NCI-H82 (cell line): ENCODE measurements at regions not wholly inside any gene's neighbourhood (a gene's known extent, or its start where the extent isn't known, plus 50 kb on each side); places are given as distances from the start of the nearest gene placed in this dataset.

Experiments used
- DNase-seq: peaks from one replicate; lab custom pipeline; 2025; lab: John Stamatoyannopoulos, UW

GRCh38 chr10:44056967-44057805 is 327.7 kb downstream of the CXCL12 start:
- no peak for DNase-seq

- DNase-seq, result no peak
Measured at GRCh38 chr10:44056206-44056605, 328.7 kb downstream of the CXCL12 start.

DNA sequence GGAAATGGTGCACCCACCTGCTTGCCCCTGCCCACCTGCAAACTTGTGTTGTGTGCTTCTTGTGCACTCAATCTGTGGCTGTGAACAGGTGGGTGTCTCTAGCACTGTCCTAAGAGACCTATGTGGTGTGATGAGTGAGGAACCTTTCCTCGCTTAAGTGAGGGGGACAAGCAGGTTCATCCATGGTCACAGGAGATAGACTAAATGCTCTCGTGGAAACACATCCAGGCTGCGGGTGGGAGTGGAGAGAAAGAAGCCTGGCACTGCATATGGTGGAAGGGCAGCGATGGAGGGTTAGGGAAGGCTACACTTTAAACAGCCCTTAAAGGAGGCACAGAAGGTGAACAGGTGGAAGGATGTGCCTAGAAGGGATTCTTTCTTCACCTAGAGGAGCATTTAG is 330.9 kb downstream of the CXCL12 start:
- DNase-seq, result no peak

- no peak for DNase-seq
Measured at GRCh38 chr10:44053391-44053790, 331.5 kb downstream of the CXCL12 start.

GRCh38 chr10:44051584-44052385 is 333.1 kb downstream of the CXCL12 start:
- DNase-seq, result no peak

DNA sequence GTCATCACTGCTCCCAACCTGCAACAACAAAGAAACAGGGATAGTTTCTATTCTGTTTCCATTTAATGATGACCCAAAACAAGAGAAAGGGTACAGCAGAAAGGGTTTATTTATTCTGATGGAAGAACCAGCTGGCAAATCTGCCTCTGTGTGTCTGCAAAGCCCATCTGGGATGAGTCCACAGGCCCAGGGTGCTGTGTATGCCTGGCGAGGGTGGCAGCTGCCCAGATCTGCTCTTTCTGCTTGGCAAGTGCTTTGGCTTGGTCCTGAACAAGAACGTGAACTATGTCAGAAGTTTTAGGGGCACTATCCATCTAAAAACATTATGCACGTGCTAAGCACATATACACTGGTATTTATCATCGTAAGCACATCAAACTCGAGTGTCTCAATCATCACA is 333.8 kb downstream of the CXCL12 start:
- no peak for DNase-seq

DNA sequence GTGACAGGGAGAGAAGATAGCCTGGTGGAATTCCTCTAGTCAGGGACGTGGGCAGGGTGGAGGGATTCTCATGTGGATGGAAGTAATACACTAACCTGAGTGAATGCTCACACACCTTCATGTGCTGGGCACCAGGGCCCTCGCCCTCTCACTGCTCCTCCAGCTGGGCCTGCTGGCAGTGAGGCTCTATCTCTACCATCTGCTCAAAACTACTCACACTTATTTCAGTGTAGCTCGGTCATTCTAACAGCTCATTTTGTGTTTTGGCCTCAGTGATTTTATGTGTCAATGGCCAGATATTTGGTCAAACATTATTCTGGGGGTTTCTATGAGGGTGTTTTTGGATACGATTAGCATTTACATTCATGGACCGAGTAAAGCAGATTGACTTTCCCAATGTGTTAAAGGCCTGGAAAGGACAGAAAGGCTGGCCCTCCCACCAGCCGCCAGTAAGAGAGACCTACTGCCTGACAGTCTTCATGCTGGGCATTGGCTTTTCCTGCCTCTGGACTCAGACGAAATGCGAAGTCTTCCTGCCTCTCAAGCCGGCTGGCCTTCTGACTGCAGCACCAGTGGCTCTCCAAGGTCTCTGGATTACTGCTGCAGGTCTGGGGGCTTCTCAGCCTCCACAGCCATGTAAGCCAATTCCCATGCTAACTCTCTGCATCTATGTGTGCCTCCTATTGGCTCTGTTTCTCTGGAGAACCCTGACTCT is 335.4 kb downstream of the CXCL12 start:
- DNase-seq, result no peak

DNA sequence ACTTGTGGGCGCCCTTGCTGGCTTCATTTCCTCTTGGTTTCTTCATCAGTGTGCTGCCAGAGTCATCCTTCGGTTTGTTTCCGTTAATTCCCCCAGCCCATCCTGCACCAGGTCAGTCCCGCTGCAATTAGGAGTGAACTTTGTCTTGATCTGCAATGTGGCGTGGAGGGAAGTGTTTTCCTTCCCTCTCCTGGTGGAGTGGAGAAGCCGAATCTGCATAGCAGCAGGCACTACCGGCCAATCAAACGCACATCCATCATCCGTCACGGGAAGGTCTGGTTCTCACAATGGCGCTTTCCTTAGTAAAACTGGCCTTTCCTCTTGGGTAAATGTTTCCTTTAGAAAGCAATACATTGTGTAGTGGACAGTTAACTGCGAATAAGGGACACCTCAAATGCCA is 337.5 kb downstream of the CXCL12 start:
- no peak for DNase-seq

GRCh38 chr10:44046605-44047004 is 338.3 kb downstream of the CXCL12 start:
- DNase-seq, result no peak

- DNase-seq, result peak; percentile 12
Measured at GRCh38 chr10:44045020-44045419, 339.9 kb downstream of the CXCL12 start.

DNA sequence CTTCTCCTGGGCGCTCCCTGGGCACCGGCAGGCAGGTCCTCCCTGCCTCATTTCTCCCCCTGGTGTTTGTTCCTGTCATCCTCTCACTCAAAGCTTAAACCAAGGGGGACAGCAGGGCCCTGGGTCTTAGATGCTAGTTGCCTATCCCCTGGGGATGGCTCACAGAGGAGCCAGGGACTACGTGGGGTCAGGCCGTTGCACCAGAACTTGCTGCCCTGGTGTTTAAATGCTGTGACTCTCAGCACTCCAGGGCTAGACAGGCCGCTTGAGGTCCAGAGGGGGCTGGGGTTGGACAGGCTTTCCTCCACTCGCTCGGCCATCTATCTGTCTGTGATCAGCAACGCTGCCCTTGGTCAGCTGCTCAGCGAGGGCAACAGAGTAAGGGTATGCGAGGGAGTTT is 340.3 kb downstream of the CXCL12 start:
- DNase-seq, result peak; percentile 4

- no peak for DNase-seq
Measured at GRCh38 chr10:44043646-44044375, 341.1 kb downstream of the CXCL12 start.

GRCh38 chr10:44042926-44043602 is 341.8 kb downstream of the CXCL12 start:
- DNase-seq, result no peak

GRCh38 chr10:44042075-44042770 is 342.7 kb downstream of the CXCL12 start:
- no peak for DNase-seq

GRCh38 chr10:44039599-44039998 is 345.3 kb downstream of the CXCL12 start:
- DNase-seq, result no peak

GRCh38 chr10:44036425-44036824 is 348.5 kb downstream of the CXCL12 start:
- no peak for DNase-seq

- no peak for DNase-seq
Measured at GRCh38 chr10:44035474-44036197, 349.3 kb downstream of the CXCL12 start.

DNA sequence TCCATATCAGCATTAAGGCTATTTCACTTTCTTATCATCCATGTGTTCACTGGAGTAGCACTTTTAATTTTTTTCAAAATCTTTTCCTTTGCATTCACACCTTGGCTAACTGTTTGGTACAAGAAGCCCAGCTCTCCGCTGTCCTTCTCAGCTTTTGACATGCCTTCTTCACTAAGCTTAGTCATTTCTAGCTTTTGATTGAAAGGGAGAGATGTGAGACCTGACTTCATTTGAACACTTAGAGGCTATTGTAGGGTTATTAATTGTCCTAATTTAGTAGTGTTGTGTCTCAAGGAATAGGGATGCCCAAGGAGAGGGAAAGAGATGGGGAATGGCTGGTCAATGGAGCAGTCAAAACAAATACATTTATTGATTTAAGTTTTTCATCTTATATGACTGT is 350.0 kb downstream of the CXCL12 start:
- DNase-seq, result no peak

GRCh38 chr10:44033008-44033407 is 351.9 kb downstream of the CXCL12 start:
- no peak for DNase-seq

GRCh38 chr10:44032216-44032615 is 352.7 kb downstream of the CXCL12 start:
- DNase-seq, result no peak
